GM21825 (cell line): ENCODE measurements at regions not wholly inside any gene's neighbourhood (a gene's known extent, or its start where the extent isn't known, plus 50 kb on each side); places are given as distances from the start of the nearest gene placed in this dataset.

Experiments used
- ATAC-seq: cut with Tn5 transposase; IDR thresholded peaks from one replicate; pipeline ENCODE4 v1.9.1; 2021; ENCODE audit warnings: mild to moderate bottlenecking, moderate library complexity; ENCODE audit not compliant: unreplicated experiment

- ATAC-seq: no peak
Measured at GRCh38 chr16:74232806-74233465, 63.7 kb upstream of the PSMD7 start.

- ATAC-seq: no peak
Measured at GRCh38 chr16:74230126-74230525, 66.5 kb upstream of the PSMD7 start.

GRCh38 chr16:74226338-74226954 is 70.2 kb upstream of the PSMD7 start:
- no peak for ATAC-seq

- no peak for ATAC-seq
Measured at GRCh38 chr16:74224828-74225612, 71.6 kb upstream of the PSMD7 start.

DNA sequence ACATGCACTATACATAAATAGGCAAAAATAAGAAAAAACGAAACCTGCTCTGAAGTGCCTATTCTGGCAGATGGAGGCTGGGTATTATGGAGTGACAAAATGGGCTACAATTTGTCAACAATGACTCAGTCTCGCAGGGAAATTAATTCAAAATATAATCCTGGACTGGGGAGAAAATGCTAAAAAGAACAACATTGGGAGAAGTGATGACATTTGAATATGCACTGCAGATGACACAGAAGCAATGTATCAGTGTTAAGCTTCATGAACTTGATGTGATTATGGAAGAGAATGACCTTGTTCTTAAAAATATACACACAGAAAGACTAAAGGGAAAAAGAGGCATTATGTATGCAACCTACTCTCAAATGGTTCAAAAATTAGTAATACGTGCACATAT is 74.8 kb upstream of the PSMD7 start:
- ATAC-seq: no peak

DNA sequence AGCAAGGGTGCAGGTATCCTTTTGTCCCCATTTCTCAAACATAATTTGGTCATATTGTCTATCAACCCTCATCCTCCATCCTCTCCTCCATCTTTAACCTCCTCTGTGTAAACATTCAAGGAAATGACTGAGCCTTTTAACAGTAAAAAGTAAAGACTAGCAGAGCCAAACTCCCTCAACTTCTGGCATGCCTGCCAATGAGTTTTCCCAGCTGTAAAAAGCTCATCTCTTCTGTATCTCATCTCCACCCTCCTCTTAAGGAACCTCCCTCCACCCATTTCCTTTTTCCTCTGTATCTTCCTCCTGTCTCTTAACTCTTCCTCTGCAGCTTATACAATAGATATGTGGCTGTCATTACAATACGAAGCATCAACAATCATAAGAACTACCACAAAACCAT is 76.9 kb upstream of the PSMD7 start:
- no peak for ATAC-seq

DNA sequence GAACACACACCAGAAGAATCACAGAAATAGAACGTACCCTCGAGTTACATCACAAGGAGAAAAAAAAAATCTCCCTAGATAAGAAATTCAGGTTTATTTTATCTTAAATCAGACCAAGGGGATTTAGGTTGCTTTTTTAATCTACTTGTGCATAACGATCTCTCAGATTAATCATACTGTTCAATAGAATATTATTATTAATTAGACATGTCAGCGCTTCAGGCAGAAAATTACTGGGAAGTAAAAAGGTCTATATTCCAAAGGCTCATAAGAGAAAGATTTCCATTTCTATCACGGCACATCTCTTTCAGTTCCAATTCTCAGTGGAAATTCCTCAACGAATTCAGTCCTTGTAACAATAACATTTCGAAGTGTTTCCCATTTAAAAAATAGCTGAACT is 77.7 kb upstream of the PSMD7 start:
- no peak for ATAC-seq

DNA sequence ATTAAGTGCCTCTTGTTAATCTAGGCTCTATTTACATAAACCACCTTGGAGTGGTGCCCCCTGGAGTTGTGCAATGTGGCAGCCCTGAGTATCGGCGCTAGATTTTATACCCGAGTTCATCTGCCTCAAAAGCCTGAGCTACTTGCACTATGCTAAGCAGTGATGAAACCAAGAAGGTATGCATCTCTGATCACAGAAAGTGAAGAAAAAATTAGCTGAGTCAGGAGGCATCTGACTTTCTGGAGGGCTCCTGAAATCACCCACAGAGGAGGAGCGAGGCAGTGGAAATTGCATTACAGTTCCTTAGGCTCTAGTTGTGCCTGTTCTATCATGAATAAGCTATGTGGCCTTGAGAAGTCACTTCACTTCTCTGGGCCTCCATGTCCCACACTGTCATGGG is 80.3 kb upstream of the PSMD7 start:
- ATAC-seq: no peak

DNA sequence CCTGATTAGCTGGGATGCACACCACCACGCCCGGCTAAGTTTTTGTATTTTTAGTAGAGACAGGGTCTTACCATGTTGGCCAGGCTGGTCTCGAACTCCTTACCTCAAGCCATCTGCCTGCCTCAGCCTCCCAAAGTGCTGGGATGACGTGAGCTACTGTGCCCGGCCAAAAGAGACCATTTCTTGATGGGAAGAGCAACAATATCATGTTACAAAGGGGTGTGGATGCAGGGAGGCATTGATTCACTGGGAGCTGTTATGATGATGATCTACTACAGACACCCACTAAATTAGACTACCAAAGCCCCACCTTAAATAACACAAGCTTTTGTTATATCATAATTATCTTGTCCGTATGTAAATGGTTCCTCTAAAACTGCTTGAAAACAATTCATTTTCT is 81.4 kb upstream of the PSMD7 start:
- ATAC-seq: no peak

DNA sequence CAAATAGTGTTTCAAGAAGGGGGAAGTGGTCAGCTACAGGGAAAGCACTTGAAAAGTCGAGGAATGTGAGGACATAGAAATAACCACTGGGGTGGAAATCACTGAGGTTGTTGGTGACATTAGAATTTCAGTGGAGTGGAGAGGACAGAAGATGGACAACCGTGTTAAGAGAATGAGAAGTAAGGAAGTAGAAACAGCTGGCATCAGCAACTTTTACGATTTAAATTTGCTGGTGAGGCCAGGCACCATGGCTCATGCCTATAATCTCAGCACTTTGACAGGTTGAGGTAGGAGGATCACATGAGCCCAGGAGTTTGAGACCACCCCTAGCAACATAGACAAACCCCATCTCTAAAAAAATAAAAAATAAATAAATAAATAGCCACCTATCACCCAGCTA is 83.2 kb upstream of the PSMD7 start:
- no peak for ATAC-seq

- ATAC-seq: no peak
Measured at GRCh38 chr16:74210245-74210644, 86.4 kb upstream of the PSMD7 start.

DNA sequence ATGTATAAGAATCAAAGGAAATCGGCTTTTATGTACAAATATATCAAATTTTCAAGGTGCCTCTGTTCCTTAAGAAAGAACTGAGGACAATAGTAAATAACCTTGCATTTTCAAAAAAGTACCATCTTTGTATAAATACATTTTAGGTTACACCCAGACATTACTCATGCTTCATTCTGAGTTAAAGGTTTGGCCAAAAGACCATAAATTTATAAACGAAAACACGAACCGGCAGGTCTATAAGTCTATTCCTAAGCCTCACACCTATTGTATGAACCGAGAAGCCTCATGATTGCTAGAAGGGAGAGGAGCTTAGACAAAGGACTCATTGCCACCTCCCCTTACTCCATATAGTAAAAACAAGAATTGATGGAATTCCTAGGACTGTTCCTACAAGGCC is 94.6 kb upstream of the PSMD7 start:
- ATAC-seq: no peak

- no peak for ATAC-seq
Measured at GRCh38 chr16:74201576-74201975, 95.0 kb upstream of the PSMD7 start.

DNA sequence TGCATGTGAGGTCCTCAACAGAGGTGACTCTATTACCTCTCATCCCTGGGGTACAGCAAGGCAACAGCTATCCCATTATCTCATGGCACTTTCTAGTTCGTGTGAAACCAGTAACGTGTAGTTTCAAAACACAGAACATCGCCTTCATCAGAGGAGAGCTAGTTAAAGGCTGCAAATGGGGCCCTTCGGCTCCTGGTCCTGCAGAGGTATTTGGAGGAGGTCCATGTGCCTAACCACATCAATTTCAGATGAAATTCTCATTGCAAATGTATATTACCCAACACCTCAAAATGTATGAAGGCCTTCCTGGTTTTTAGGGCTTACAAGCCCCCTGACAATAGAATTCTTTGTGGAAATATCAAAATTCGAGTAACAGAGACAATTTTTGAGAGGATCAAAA is 95.7 kb upstream of the PSMD7 start:
- no peak for ATAC-seq

DNA sequence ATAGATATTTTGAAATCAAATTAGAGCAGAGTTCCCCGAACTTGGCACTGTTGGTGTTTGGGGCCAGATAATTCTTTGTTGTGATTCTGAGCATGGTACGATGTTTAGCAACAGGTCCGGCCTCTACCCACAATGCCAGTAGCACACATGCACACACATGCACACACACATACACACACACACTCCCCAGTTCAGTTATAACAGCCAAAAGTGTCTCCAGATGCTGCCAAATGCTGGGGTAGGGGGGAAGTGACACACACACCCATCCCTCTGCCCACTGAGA is 96.8 kb upstream of the PSMD7 start:
- no peak for ATAC-seq

- ATAC-seq: no peak
Measured at GRCh38 chr16:74199066-74199841, 97.4 kb upstream of the PSMD7 start.

- ATAC-seq: no peak
Measured at GRCh38 chr16:74192281-74192797, 104.3 kb upstream of the PSMD7 start.

GRCh38 chr16:74190292-74190691 is 106.3 kb upstream of the PSMD7 start:
- ATAC-seq: no peak

GRCh38 chr16:74188856-74189255 is 107.8 kb upstream of the PSMD7 start:
- no peak for ATAC-seq

DNA sequence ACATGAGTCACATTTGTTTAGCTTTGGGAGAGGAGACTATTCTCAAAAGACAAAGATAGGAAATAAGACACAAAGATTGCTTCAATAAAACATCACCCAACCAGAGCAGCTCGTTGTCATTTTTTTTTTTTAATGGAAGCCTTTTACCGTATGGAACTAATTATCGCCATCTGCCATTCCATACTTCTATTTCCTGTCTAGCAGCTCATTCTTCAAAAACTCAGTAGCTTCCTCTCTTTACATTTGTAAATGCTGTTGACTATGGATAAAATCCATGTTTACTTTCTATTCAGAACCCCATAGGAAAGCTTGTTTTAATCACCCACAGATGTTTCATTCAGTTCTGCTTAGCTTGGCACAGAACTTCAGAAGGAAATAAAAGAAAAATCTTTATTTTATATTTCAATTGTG is 110.0 kb upstream of the PSMD7 start:
- no peak for ATAC-seq

GRCh38 chr16:74184839-74185238 is 111.8 kb upstream of the PSMD7 start:
- ATAC-seq: no peak
